ENCODE measurements at regions not wholly inside any gene's neighbourhood (a gene's known extent, or its start where the extent isn't known, plus 50 kb on each side); places are given as distances from the start of the nearest gene placed in this dataset.

DNA sequence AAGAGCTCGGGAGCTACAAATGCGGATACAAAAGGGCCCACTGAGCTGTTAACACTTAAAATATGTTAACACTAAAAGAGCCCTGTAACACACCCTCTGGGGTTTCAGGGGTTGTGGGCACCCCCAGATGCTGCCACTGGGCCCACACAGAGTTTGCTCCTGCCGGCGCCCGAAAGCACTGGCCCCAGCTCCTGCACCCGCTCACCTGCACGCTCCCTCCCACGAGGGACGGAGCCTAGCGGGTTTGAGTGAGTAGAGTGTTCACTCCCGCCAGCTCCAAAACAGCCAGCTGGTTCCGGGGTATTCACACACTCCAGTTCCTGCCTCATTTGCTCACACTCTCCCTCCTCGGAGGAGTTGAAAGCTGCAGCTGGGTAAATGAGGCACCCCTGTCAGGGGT, 357.7 kb downstream of the ETNK1 start:
- H3K23me2 ChIP-seq (ENCODE audit: insufficient read length, low read depth, low read length, poor library complexity, severe bottlenecking), result no peaks in the 10 kb centered on the region
- no peaks in the 10 kb centered on the region for H3K79me1 ChIP-seq (ENCODE audit: insufficient read depth, low read depth, low read length, poor library complexity, severe bottlenecking)
- H2BK20ac ChIP-seq (ENCODE audit: low read depth, low read length, poor library complexity, severe bottlenecking), result no peak overlapping the region
- no peaks in the 10 kb centered on the region for H3K9me3 ChIP-seq (ENCODE audit: control insufficient read depth, low read depth, low read length)
- WGBS (ENCODE audit: extremely low coverage, insufficient read length, low lambda C conversion rate), result no CpG with 5 or more reads among the region's 13 CpGs
- no peaks in the 10 kb centered on the region for H4K20me1 ChIP-seq (ENCODE audit: control insufficient read depth, insufficient read depth, insufficient read length)
- H4K91ac ChIP-seq (ENCODE audit: insufficient read length, low read depth, low read length), result no peak overlapping the region
- no peaks in the 10 kb centered on the region for H3K27me3 ChIP-seq (ENCODE audit: insufficient read depth, low read length)
- no peaks in the 10 kb centered on the region for H3K9me3 Mint-ChIP-seq
- no peak overlapping the region for H2BK5ac ChIP-seq (ENCODE audit: insufficient read length, low read length)
- no peak overlapping the region for H3K27ac ChIP-seq (ENCODE audit: insufficient read length, low read depth, low read length)
- no peak overlapping the region for H3K4ac ChIP-seq (ENCODE audit: low read depth, low read length)
- H3K4me2 ChIP-seq (ENCODE audit: insufficient read depth, insufficient read length, low read length), result no peak overlapping the region
- H3T11ph ChIP-seq (ENCODE audit: low read length), result no peak overlapping the region
- no peak overlapping the region for H3K23ac ChIP-seq (ENCODE audit: insufficient read length, low read depth, low read length)
- no peaks in the 10 kb centered on the region for H3K27me3 Mint-ChIP-seq (ENCODE audit: low read depth)
- H3K4me1 Mint-ChIP-seq, result peaks cover 8 to 17% of the 10 kb centered on the region in 2 experiments
- H2BK15ac ChIP-seq (ENCODE audit: low read depth, low read length), result no peak overlapping the region
- H3K27ac Mint-ChIP-seq, result peak overlapping the region in 1 of 3 experiments; percentile 14; a peak in 1 of 7 replicates
- no peak overlapping the region for H4K5ac ChIP-seq (ENCODE audit: insufficient read length, low read depth, low read length)
- no peak for DNase-seq
- no peak overlapping the region for H3K56ac ChIP-seq (ENCODE audit: insufficient read length, low read depth, low read length)
- H3K18ac ChIP-seq (ENCODE audit: insufficient read length, low read depth, low read length), result no peak overlapping the region
- no peaks in the 10 kb centered on the region for H3K79me2 ChIP-seq (ENCODE audit: insufficient read depth, low read length)
- no peak overlapping the region for H2BK12ac ChIP-seq (ENCODE audit: insufficient read length, low read depth, low read length)
- no peaks in the 10 kb centered on the region for H3K36me3 Mint-ChIP-seq (ENCODE audit: insufficient read depth in 1 of 3, low read depth in 3 of 3)
- no peak overlapping the region for H3K9ac ChIP-seq (ENCODE audit: extremely low read depth, insufficient read length, low read length)
- H3K4me1 ChIP-seq (ENCODE audit: insufficient read depth, low read length), result no peaks in the 10 kb centered on the region
- H4K8ac ChIP-seq (replicated peaks; ENCODE audit: insufficient read length, low read depth, low read length), result no peak overlapping the region
- no peak overlapping the region for H3K4me3 Mint-ChIP-seq
- no peak overlapping the region for H2BK120ac ChIP-seq (ENCODE audit: low read depth, low read length, poor library complexity, severe bottlenecking)
- no peak overlapping the region for H3K14ac ChIP-seq (ENCODE audit: insufficient read depth, low read length)
- H2AK5ac ChIP-seq (ENCODE audit: insufficient read length, low read length), result no peak overlapping the region
- no peak overlapping the region for H2AFZ ChIP-seq (ENCODE audit: low read length)
- TF ChIP-seq, protein P1, sequence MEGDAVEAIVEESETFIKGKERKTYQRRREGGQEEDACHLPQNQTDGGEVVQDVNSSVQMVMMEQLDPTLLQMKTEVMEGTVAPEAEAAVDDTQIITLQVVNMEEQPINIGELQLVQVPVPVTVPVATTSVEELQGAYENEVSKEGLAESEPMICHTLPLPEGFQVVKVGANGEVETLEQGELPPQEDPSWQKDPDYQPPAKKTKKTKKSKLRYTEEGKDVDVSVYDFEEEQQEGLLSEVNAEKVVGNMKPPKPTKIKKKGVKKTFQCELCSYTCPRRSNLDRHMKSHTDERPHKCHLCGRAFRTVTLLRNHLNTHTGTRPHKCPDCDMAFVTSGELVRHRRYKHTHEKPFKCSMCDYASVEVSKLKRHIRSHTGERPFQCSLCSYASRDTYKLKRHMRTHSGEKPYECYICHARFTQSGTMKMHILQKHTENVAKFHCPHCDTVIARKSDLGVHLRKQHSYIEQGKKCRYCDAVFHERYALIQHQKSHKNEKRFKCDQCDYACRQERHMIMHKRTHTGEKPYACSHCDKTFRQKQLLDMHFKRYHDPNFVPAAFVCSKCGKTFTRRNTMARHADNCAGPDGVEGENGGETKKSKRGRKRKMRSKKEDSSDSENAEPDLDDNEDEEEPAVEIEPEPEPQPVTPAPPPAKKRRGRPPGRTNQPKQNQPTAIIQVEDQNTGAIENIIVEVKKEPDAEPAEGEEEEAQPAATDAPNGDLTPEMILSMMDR (conservative IDR thresholded peaks at IDR 0.05), result no peak
